NCI-H460 (cell line): ENCODE measurements at regions not wholly inside any gene's neighbourhood (a gene's known extent, or its start where the extent isn't known, plus 50 kb on each side); places are given as distances from the start of the nearest gene placed in this dataset.

Experiments used
- DNase-seq: peaks from one replicate; pipeline ENCODE4 v3.0.0-alpha.2; 2016; ENCODE audit warnings: low read depth; ENCODE audit errors: extremely low read depth

DNA sequence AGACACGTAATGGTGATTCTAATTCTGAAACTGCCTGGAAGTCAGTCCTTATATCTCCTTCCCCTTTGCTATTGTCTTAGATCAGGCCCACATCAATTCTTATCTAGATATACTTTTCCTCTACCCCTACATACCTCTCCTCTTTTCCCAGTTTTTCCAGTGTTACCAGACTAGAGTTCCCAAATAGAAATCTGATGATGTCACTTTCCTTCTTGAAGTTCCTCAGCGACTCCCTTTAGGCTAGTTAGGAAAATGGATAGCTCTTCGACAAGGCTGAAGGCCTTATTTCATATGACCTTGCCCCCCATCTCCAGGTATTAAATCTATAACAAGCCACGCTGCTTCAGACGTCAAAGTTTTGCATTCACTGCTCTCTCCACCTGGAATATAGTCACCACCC is 201.1 kb upstream of the ATP2B1 start:
- DNase-seq: no peak

DNA sequence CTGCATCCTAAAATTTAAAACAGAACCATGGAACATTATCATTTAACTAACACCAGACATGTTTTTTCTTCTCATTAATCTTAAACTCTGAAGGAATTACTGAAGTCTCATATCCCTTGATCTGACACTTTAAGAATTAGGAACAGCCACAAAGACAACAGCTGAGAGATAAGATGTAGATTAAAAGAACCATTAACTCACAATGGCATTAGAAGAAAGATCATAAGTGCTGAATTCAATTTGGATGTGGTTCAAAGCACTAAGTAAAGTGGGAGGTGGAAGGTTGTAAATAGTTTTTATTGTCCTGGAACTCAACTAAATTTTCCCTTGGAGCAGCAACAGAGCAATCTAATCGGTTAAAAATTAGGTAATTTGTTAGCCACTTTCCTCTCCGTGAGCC is 199.0 kb upstream of the ATP2B1 start:
- DNase-seq: no peak

DNA sequence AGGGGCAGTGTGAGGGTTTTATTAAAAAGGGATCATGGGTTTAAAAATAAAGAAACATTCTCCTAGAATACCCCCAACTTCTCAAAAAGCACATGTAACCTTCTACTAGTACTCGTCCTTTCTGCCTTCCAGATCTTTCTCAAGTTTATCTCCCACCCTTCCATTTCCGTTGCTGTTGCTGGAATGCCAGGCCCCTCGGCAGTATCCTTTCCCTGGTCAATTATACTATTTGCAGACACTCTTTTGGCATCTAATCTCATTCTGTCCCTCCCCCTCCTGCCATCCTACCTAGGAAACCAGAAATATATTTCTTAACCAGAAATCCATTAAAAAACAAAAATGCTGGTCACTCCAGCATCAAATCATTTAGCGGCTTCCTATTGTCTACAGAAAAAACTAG is 198.2 kb upstream of the ATP2B1 start:
- no peak for DNase-seq

DNA sequence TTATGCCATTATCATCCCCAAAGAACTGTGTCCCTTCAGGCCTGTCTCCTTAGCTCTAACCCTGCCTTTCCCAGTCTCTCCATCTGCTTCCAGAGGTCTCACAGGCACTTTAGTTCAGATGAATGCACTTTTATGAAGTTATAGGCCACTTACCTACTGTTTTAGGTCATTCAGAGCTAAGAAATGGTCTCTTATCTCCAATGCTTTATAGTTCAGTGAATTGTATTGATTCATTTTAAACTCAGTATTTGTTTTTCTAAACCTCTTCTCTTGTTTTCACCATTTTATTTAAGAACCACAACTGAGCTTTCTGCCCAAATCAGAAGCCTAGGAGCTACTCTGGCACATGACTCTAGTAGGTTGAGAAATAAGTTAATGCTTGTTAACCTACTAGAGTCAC is 197.5 kb upstream of the ATP2B1 start:
- DNase-seq: no peak

DNA sequence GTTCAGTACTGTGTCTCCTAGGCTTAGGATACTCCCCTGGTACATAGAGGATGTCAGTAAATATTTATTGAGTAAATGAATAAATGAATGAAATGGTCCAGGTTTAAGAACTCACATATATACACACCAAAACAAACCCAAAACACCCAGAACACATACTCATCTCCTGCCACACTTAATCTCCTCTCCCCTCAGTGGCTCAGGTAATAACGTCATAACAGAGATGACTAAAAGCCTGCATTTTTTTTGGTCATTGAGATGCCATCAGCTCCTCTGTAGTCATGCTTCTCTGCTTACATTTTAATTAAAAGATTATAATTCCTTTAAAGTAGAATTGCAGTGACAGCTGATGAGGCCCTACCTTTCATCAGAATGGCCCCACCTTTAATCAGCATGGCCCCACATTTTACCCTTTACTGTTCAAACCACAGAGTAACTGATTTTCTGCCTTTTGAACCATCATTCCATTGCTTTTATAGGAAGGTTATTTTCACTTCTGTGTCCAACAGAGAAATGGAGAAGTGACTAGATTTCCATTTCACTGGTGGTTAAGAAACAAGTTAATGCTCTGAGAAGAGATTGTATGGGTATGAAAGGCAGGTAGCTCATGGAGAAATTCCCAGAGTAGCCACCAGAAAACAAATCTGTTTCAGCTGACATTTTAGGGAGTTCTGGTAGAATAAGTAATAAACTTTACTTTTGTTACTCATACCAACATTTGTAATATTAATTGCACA is 193.4 kb upstream of the ATP2B1 start:
- no peak for DNase-seq

- DNase-seq: no peak
Measured at GRCh38 chr12:89901319-89901718, 192.7 kb upstream of the ATP2B1 start.

- no peak for DNase-seq
Measured at GRCh38 chr12:89899651-89900050, 191.0 kb upstream of the ATP2B1 start.

- no peak for DNase-seq
Measured at GRCh38 chr12:89895591-89895990, 187.0 kb upstream of the ATP2B1 start.

GRCh38 chr12:89895101-89895500 is 186.5 kb upstream of the ATP2B1 start:
- DNase-seq: no peak

- DNase-seq: peak; percentile 68
Measured at GRCh38 chr12:89893972-89894706, 185.5 kb upstream of the ATP2B1 start.

DNA sequence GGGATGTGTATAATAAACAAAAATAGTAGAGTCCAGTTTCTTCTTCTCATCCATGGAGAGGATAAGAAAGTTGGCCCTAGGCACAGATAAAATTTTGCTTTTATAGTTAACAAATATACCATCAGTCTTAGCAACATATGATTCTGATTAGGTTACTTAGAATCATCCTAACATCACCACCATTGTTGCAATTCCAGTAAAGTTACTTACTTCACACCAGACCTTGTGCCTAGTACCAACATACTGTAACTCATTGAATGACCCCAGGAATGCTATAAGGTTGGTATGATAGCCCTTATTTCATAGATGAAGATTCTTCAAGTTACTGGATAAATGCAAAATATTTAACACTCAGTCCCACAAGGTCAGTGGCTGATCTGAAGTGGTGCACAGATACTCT is 183.8 kb upstream of the ATP2B1 start:
- no peak for DNase-seq

DNA sequence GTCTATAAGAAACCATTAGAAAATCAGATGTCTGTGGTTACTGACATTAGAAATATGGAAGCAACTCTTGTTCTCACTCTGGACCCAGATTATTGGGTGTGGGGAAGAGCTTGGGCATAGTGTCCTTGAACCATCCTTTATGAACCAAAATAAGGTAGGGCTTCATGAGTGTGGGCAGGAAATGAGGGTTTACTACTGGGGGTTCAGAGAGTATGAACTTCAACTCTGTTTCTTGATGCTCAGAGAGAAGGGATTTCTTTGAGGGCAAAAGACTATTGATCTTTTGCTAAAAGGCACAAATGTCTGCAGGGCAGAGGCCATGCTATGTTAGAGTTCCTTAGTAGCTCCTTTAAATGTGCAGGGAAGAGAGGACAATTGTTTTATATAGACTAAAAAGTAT is 183.3 kb upstream of the ATP2B1 start:
- no peak for DNase-seq

- no peak for DNase-seq
Measured at GRCh38 chr12:89890161-89890560, 181.5 kb upstream of the ATP2B1 start.

GRCh38 chr12:89889062-89889461 is 180.4 kb upstream of the ATP2B1 start:
- no peak for DNase-seq

DNA sequence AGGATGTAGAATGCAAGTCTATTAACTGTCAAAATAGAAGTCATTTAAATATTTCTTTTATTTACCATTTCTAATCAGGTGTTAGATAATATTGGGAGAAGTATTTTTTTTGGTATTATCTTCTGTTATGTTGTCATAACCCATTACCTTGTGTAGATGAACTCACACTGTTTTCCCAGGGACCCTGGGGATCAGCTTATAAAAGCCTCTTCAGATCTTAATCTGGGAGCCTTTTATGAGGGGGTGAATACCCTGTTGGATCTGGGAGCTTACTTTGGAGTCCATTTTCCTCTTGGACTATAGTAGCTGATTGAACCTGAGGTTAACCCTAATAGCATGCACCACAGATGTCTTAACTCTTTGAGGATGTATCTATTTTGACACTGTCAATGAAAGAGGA is 176.3 kb upstream of the ATP2B1 start:
- no peak for DNase-seq

GRCh38 chr12:89884416-89884898 is 175.8 kb upstream of the ATP2B1 start:
- no peak for DNase-seq

- no peak for DNase-seq
Measured at GRCh38 chr12:89883630-89884389, 175.2 kb upstream of the ATP2B1 start.

DNA sequence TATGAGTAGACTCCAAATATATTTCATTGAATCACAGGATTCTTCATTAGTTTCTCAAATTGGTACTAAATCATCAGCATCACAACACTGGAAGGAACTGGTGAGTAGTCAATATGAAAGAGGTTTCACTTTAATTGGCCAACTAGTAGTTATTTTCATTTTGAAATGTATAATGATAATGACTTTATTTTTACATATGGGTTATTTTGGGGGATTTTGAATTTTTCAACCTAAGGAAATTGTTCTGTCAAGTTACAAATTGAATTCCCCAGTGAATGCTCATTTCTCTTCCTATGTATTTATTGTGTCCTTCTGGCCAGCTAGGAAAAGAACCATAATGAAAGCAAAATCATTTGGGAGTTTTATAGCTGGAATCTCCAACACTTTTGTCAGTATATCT is 174.2 kb upstream of the ATP2B1 start:
- no peak for DNase-seq

DNA sequence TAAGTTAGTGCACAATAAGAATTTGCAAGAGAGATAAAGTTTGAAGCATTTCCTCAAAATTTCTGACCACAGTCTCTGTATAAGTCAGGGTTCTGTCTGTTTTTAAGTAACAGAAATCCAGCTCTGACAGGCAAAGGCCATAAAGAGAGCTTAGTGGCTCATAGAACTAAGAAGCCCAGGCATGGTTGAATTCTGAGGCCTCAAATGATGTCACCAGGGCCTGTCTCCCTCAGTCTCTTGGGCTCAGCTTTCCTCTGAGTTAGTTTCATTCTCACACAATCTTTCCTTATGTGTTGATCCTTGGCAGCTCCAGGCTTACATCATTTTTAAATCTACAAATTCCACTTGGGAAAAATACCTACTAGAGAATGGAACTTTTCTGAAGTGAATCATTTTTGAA is 173.4 kb upstream of the ATP2B1 start:
- DNase-seq: no peak

DNA sequence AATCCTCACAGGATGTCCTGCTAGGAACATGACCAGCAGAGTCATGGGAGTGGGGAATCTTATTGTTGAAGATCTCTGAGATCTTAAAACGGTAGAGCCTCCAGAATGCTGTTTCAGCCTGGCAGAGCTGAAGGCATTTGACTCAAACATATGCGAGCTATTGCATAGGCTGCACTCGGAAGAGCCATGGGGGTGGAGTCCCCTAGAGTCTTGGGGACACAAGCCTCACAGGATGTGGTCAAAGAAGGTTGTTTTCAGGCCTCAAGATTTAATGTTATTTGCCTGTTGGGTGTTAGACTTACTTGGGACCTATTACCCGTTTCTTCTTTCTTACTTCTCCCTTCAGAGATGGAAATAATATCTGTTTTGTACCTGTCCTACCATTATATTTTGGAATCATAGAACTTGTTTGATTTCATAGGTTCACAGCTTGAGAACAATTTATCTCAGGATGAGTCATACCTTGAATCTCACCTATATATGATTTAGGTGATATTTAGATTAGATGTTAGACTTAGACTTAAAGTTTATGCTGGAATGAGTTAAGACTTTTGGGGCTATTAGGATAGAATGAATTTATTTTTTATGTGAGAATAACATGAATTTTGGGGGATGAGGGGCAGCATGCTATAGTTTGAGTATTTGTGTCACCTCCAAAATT is 172.2 kb upstream of the ATP2B1 start:
- DNase-seq: no peak

- no peak for DNase-seq
Measured at GRCh38 chr12:89879766-89880165, 171.1 kb upstream of the ATP2B1 start.
